HEK293 (cell line): ENCODE measurements at regions not wholly inside any gene's neighbourhood (a gene's known extent, or its start where the extent isn't known, plus 50 kb on each side); places are given as distances from the start of the nearest gene placed in this dataset.

Experiments used
- CTCF ChIA-PET: fragments of 350-600 bp; formaldehyde crosslinking; extraction: SDS; loops from one replicate; lab custom pipeline; 2021; ENCODE audit warnings: antibody characterized with exemption; lab: Yijun Ruan, JAX
- POLR2A ChIA-PET: fragments of 300-600 bp; formaldehyde crosslinking; extraction: SDS; loops from one replicate; lab custom pipeline; 2020; ENCODE audit warnings: antibody characterized with exemption, inconsistent platforms; lab: Yijun Ruan, JAX
- H3K27ac ChIP-seq: fragments of 200-500 bp; sonication (Bioruptor generic); 2 replicates; pipeline ENCODE4 v1.5.1; 2014; ENCODE audit warnings: low read depth, low read length, control low read depth, inconsistent platforms; ENCODE audit errors: extremely low read depth
- H3K36me3 ChIP-seq, 2 experiments: fragments of 200-500 bp in 1 of 2; sonication (Bioruptor generic) in 1 of 2; 1 replicate in 1 of 2; 2 replicates in 1 of 2; pipeline ENCODE4 v1.5.1; 2014 to 2017; ENCODE audit warnings: inconsistent platforms in 2 of 2, low read length in 2 of 2; ENCODE audit not compliant: control insufficient read depth in 2 of 2, insufficient read depth in 1 of 2
- H3K4me1 ChIP-seq: fragments of 200-500 bp; sonication (Bioruptor generic); 2 replicates; pipeline ENCODE4 v1.5.1; 2014; ENCODE audit warnings: mild to moderate bottlenecking, low read length, inconsistent platforms; ENCODE audit not compliant: control insufficient read depth, insufficient read depth
- H3K4me3 ChIP-seq: 2 replicates; pipeline ENCODE4 v1.5.1; 2011; ENCODE audit warnings: low read depth, mild to moderate bottlenecking, control low read depth, low read length, moderate library complexity
- H3K9me3 ChIP-seq: fragments of 200-500 bp; sonication (Bioruptor generic); 2 replicates; pipeline ENCODE4 v1.5.1; 2014; ENCODE audit warnings: low read depth, low read length, inconsistent platforms; ENCODE audit not compliant: control insufficient read depth, insufficient read depth
- GLI2 ChIP-seq: fragments of 450-650 bp; formaldehyde crosslinking; IDR thresholded peaks from 2 replicates; pipeline ENCODE4; 2017; ENCODE audit warnings: missing biosample characterization, missing genetic modification characterization, low read depth, borderline replicate concordance
- KLF8 ChIP-seq: fragments of 450-650 bp; formaldehyde crosslinking; IDR thresholded peaks from 2 replicates; pipeline ENCODE4 v1.5.1; 2016; ENCODE audit warnings: missing biosample characterization, missing genetic modification characterization
- ZFHX2 ChIP-seq: fragments of 450-650 bp; formaldehyde crosslinking; conservative IDR thresholded peaks from 2 replicates; pipeline ENCODE4 v1.5.1; 2016; ENCODE audit warnings: missing biosample characterization, missing genetic modification characterization
- ZFP69B ChIP-seq: fragments of 450-650 bp; formaldehyde crosslinking; IDR thresholded peaks from 2 replicates; pipeline ENCODE4 v1.5.1; 2016; ENCODE audit warnings: missing biosample characterization, missing genetic modification characterization
- ZNF112 ChIP-seq: fragments of 450-650 bp; formaldehyde crosslinking; IDR thresholded peaks from 2 replicates; pipeline ENCODE4 v1.5.0; 2017; ENCODE audit warnings: missing biosample characterization, missing genetic modification characterization
- ZNF140 ChIP-seq: fragments of 450-650 bp; formaldehyde crosslinking; IDR thresholded peaks from 2 replicates; pipeline ENCODE4 v1.5.1; 2016; ENCODE audit warnings: missing biosample characterization, missing genetic modification characterization
- ZNF184 ChIP-seq: fragments of 450-650 bp; IDR thresholded peaks from 2 replicates; pipeline ENCODE4 v1.5.1; 2018; ENCODE audit warnings: missing biosample characterization, mild to moderate bottlenecking, missing genetic modification characterization
- ZNF19 ChIP-seq: fragments of 450-650 bp; formaldehyde crosslinking; IDR thresholded peaks from 2 replicates; pipeline ENCODE4; 2016; ENCODE audit warnings: missing biosample characterization, missing genetic modification characterization, low read depth
- ZNF202 ChIP-seq: fragments of 450-650 bp; formaldehyde crosslinking; IDR thresholded peaks from 2 replicates; pipeline ENCODE4 v1.5.1; 2016; ENCODE audit warnings: missing biosample characterization, missing genetic modification characterization, borderline replicate concordance
- ZNF214 ChIP-seq: fragments of 450-650 bp; formaldehyde crosslinking; IDR thresholded peaks from 2 replicates; pipeline ENCODE4 v1.5.1; 2017; ENCODE audit warnings: missing biosample characterization, mild to moderate bottlenecking, missing genetic modification characterization, borderline replicate concordance
- ZNF223 ChIP-seq: fragments of 450-650 bp; formaldehyde crosslinking; IDR thresholded peaks from 2 replicates; pipeline ENCODE4 v1.5.1; 2016; ENCODE audit warnings: missing biosample characterization, missing genetic modification characterization
- ZNF362 ChIP-seq: fragments of 450-650 bp; formaldehyde crosslinking; IDR thresholded peaks from 2 replicates; pipeline ENCODE4 v1.5.1; 2016; ENCODE audit warnings: missing biosample characterization, missing genetic modification characterization
- ZNF426 ChIP-seq: fragments of 450-650 bp; formaldehyde crosslinking; IDR thresholded peaks from 2 replicates; pipeline ENCODE4 v1.5.1; 2017; ENCODE audit warnings: missing biosample characterization, missing genetic modification characterization, mild to moderate bottlenecking, inconsistent platforms, moderate library complexity
- ZNF501 ChIP-seq: fragments of 450-650 bp; formaldehyde crosslinking; IDR thresholded peaks from 2 replicates; pipeline ENCODE4 v1.5.1; 2016; ENCODE audit warnings: missing biosample characterization, missing genetic modification characterization
- ZNF510 ChIP-seq: fragments of 450-650 bp; formaldehyde crosslinking; IDR thresholded peaks from 2 replicates; pipeline ENCODE4 v1.5.1; 2018; ENCODE audit warnings: mild to moderate bottlenecking, missing genetic modification characterization, missing biosample characterization; ENCODE audit not compliant: insufficient replicate concordance
- ZNF514 ChIP-seq: fragments of 450-650 bp; formaldehyde crosslinking; IDR thresholded peaks from 2 replicates; pipeline ENCODE4 v1.5.1; 2016; ENCODE audit warnings: missing biosample characterization, missing genetic modification characterization
- ZNF521 ChIP-seq: fragments of 450-650 bp; formaldehyde crosslinking; IDR thresholded peaks from 2 replicates; pipeline ENCODE4 v1.5.1; 2017; ENCODE audit warnings: missing biosample characterization, mild to moderate bottlenecking, missing genetic modification characterization
- ZNF530 ChIP-seq: fragments of 450-650 bp; formaldehyde crosslinking; IDR thresholded peaks from 2 replicates; pipeline ENCODE4 v1.5.1; 2016; ENCODE audit warnings: low read depth, missing biosample characterization, missing genetic modification characterization
- ZNF561 ChIP-seq: fragments of 450-650 bp; IDR thresholded peaks from 2 replicates; pipeline ENCODE4 v1.5.1; 2018; ENCODE audit warnings: missing biosample characterization, missing genetic modification characterization, borderline replicate concordance
- ZNF639 ChIP-seq: fragments of 450-650 bp; formaldehyde crosslinking; IDR thresholded peaks from 2 replicates; pipeline ENCODE4 v1.5.1; 2016; ENCODE audit warnings: missing biosample characterization, missing genetic modification characterization
- ZNF660 ChIP-seq: fragments of 450-650 bp; IDR thresholded peaks from 2 replicates; pipeline ENCODE4 v1.5.1; 2018; ENCODE audit warnings: missing biosample characterization, mild to moderate bottlenecking, missing genetic modification characterization
- ZNF830 ChIP-seq: fragments of 450-650 bp; IDR thresholded peaks from 2 replicates; pipeline ENCODE4 v1.5.0; 2018; ENCODE audit warnings: missing biosample characterization, missing genetic modification characterization, low read depth, mild to moderate bottlenecking, moderate library complexity

GRCh38 chr9:78676623-78677022 is 379.7 kb downstream of the PSAT1 start (continued):
- TF ChIP-seq ZNF426 (tag by site-specific recombination) = no peak
- TF ChIP-seq ZNF501 (tag by site-specific recombination) = no peak

GRCh38 chr9:78677326-78677725 is 380.4 kb downstream of the PSAT1 start:
- Histone ChIP-seq H3K36me3 (no peaks in the 10 kb centered on the region), H3K4me3 (no peak overlapping the region), H3K4me1 (no peaks in the 10 kb centered on the region), H3K9me3 (no peaks in the 10 kb centered on the region)
- TF ChIP-seq ZNF223 (tag by site-specific recombination) (no peak), ZNF140 (no peak), ZNF202 (tag by site-specific recombination) (no peak), ZNF639 (tag by site-specific recombination) (no peak), ZNF530 (tag by site-specific recombination) (no peak), ZNF362 (no peak), ZNF19 (tag by site-specific recombination) (no peak), ZNF660 (tag by site-specific recombination) (no peak), ZNF561 (tag by site-specific recombination) (no peak), ZNF514 (tag by site-specific recombination) (no peak), ZNF112 (tag by site-specific recombination) (no peak), ZNF184 (tag by site-specific recombination) (no peak), ZFHX2 (tag by site-specific recombination) (no peak), ZFP69B (tag by site-specific recombination) (no peak), GLI2 (no peak), KLF8 (tag by site-specific recombination) (no peak)
- TF ChIP-seq, all 188 proteins: peak for 0
- ChIA-PET CTCF (interaction anchor here (0.6 to 0.8 kb wide), 3 partner anchors 75 to 438 kb away, joined by 3 to 4 read pairs (median 3); no protein-coding TSS in a partner anchor), POLR2A (no interaction called here)
- no peak overlapping the region for H3K27ac ChIP-seq

GRCh38 chr9:78678877-78679276 is 382.0 kb downstream of the PSAT1 start:
- ChIA-PET POLR2A (no interaction called here), CTCF (no interaction called here)
- TF ChIP-seq ZNF830 (no peak), ZNF521 (tag by site-specific recombination) (no peak), ZNF510 (tag by site-specific recombination) (no peak), ZNF214 (tag by site-specific recombination) (no peak)
- TF ChIP-seq, all 188 proteins: peak for 0
- Histone ChIP-seq H3K4me1 (no peaks in the 10 kb centered on the region), H3K27ac (no peak overlapping the region), H3K9me3 (no peaks in the 10 kb centered on the region), H3K36me3 (no peaks in the 10 kb centered on the region), H3K4me3 (no peak overlapping the region)
